HG03103 (cell line): ENCODE measurements at regions not wholly inside any gene's neighbourhood (a gene's known extent, or its start where the extent isn't known, plus 50 kb on each side); places are given as distances from the start of the nearest gene placed in this dataset.
"Not testable (repeated sequence)": the region's sequence is repeated elsewhere in the genome, so short reads cannot be mapped to it uniquely, and the experiment has no call there.

ENCODE experiments used
- ATAC-seq: cut with Tn5 transposase; IDR thresholded peaks from one replicate; pipeline ENCODE4 v1.9.1; 2021; ENCODE audit warnings: low read depth; ENCODE audit not compliant: unreplicated experiment

GRCh38 chr5:29161399-29162291 is 2031.8 kb upstream of the CDH6 start:
- no peak for ATAC-seq

GRCh38 chr5:29157975-29158374 is 2035.5 kb upstream of the CDH6 start:
- no peak for ATAC-seq

GRCh38 chr5:29150840-29151239 is 2042.6 kb upstream of the CDH6 start:
- ATAC-seq, result no peak

GRCh38 chr5:29148581-29148980 is 2044.9 kb upstream of the CDH6 start:
- ATAC-seq, result no peak

GRCh38 chr5:29148073-29148472 is 2045.4 kb upstream of the CDH6 start:
- no peak for ATAC-seq

GRCh38 chr5:29143266-29143665 is 2050.2 kb upstream of the CDH6 start:
- no peak for ATAC-seq

- ATAC-seq, result no peak
These were observed 2059.1 kb upstream of the CDH6 start for GRCh38 chr5:29134418-29134817.

GRCh38 chr5:29131285-29131684 is 2062.2 kb upstream of the CDH6 start:
- ATAC-seq, result no peak

- no peak for ATAC-seq
These were observed 2062.7 kb upstream of the CDH6 start for GRCh38 chr5:29130786-29131185.

GRCh38 chr5:29127524-29128156 is 2065.8 kb upstream of the CDH6 start:
- ATAC-seq, result not testable (repeated sequence)

- not testable (repeated sequence) for ATAC-seq
These were observed 2067.0 kb upstream of the CDH6 start for GRCh38 chr5:29126462-29126861.

GRCh38 chr5:29122306-29122705 is 2071.2 kb upstream of the CDH6 start:
- no peak for ATAC-seq

- no peak for ATAC-seq
These were observed 2076.0 kb upstream of the CDH9 start for GRCh38 chr5:29114331-29114768.

GRCh38 chr5:29113516-29113915 is 2075.1 kb upstream of the CDH9 start:
- ATAC-seq, result no peak

- ATAC-seq, result no peak
These were observed 2061.2 kb upstream of the CDH9 start for GRCh38 chr5:29099585-29099984.

GRCh38 chr5:29089591-29090130 is 2051.3 kb upstream of the CDH9 start:
- no peak for ATAC-seq

- ATAC-seq, result no peak
These were observed 2046.8 kb upstream of the CDH9 start for GRCh38 chr5:29085142-29085541.

GRCh38 chr5:29079771-29080170 is 2041.4 kb upstream of the CDH9 start:
- ATAC-seq, result no peak

GRCh38 chr5:29077451-29077850 is 2039.1 kb upstream of the CDH9 start:
- ATAC-seq, result no peak

- ATAC-seq, result no peak
These were observed 2030.7 kb upstream of the CDH9 start for GRCh38 chr5:29069104-29069402.

GRCh38 chr5:29061381-29061780 is 2023.0 kb upstream of the CDH9 start:
- ATAC-seq, result no peak

GRCh38 chr5:29054694-29055093 is 2016.3 kb upstream of the CDH9 start:
- no peak for ATAC-seq
